HCT116 (cell line): ENCODE measurements at regions not wholly inside any gene's neighbourhood (a gene's known extent, or its start where the extent isn't known, plus 50 kb on each side); places are given as distances from the start of the nearest gene placed in this dataset.

Experiments used
- ATAC-seq: fragments of 200-7000 bp; cut with Tn5 transposase; 2 replicates; pipeline ENCODE4 v1.9.1; 2020; ENCODE audit warnings: mild to moderate bottlenecking, moderate library complexity
- BruUV-seq: library from RNA; stranded (reverse); fragments of 400-500 nt; replicated peaks from 2 replicates; lab custom pipeline; 2021; lab: Mats Ljungman, UMichigan
- CTCF ChIA-PET: fragments of 300-600 bp; sonication (Branson Sonifier 250); formaldehyde crosslinking; loops from one replicate; lab custom pipeline; 2021; ENCODE audit warnings: antibody characterized with exemption; lab: Charles Lee
- POLR2A ChIA-PET: fragments of 300-600, 350-600 bp; sonication (Branson Sonifier 250); formaldehyde crosslinking; loops from one replicate; lab custom pipeline; 2021; ENCODE audit warnings: antibody characterized with exemption; lab: Charles Lee
- RAD21 ChIA-PET, 2 experiments: fragments of 300-600 bp; sonication (Branson Sonifier 250); formaldehyde crosslinking; loops; one replicate each; lab custom pipeline; 2023; ENCODE audit warnings: low total read pairs in 2 of 2; ENCODE audit not compliant: uncharacterized antibody in 2 of 2, unreplicated experiment in 2 of 2, low non-redundant PET in 1 of 2; lab: Charles Lee
- DNase-seq: peaks from one replicate; pipeline ENCODE4 v3.0.0-alpha.2; 2010; ENCODE audit warnings: low read depth, low spot score
- H2AFZ ChIP-seq: fragments of 200-600 bp; shearing (Covaris generic), sonication (generic); 2 replicates; pipeline ENCODE4 v1.6.1; 2017; ENCODE audit warnings: low read depth, mixed run types, mixed read lengths, antibody characterized with exemption, low read length; ENCODE audit not compliant: poor library complexity, severe bottlenecking
- H3K27ac ChIP-seq: 2 replicates; pipeline ENCODE4 v1.5.1; 2012; ENCODE audit warnings: low read depth, low read length
- H3K27me3 ChIP-seq: fragments of 200-600 bp; sonication (generic); 2 replicates; pipeline ENCODE4 v1.6.1; 2016; ENCODE audit warnings: mixed run types, low read length, mixed read lengths; ENCODE audit not compliant: insufficient read depth
- H3K36me3 ChIP-seq, 2 experiments: fragments of 200-500 bp in 1 of 2; fragments of 200-600 bp in 1 of 2; sonication (Bioruptor generic) in 1 of 2; sonication (generic) in 1 of 2; 2 replicates each; pipeline versions ENCODE4 v1.5.1 to v1.6.1; 2014 to 2016; ENCODE audit warnings: low read length in 2 of 2, inconsistent platforms in 1 of 2, mixed read lengths in 1 of 2, mixed run types in 1 of 2; ENCODE audit not compliant: insufficient read depth in 2 of 2, control insufficient read depth in 1 of 2
- H3K4me1 ChIP-seq, 2 experiments: fragments of 200-600 bp in 1 of 2; sonication (generic) in 1 of 2; 2 replicates each; pipeline versions ENCODE4 v1.5.1 to v1.6.1; 2012 to 2017; ENCODE audit warnings: low read length in 2 of 2, inconsistent platforms in 1 of 2, mild to moderate bottlenecking in 1 of 2, mixed read lengths in 1 of 2, mixed run types in 1 of 2, moderate library complexity in 1 of 2; ENCODE audit not compliant: insufficient read depth in 2 of 2, control insufficient read depth in 1 of 2
- H3K4me2 ChIP-seq: fragments of 200-600 bp; sonication (generic); 2 replicates; pipeline ENCODE4 v1.6.1; 2017; ENCODE audit warnings: mixed run types, low read length, mixed read lengths
- H3K4me3 ChIP-seq, 2 experiments: fragments of 200-600 bp in 1 of 2; sonication (generic) in 1 of 2; replicated peaks in 1 of 2; 2 replicates each; pipeline ENCODE4 v1.5.1; 2011 to 2016; ENCODE audit warnings: low read length in 2 of 2, control low read depth in 1 of 2, low read depth in 1 of 2, mild to moderate bottlenecking in 1 of 2, mixed read lengths in 1 of 2, mixed run types in 1 of 2
- H3K79me2 ChIP-seq: fragments of 200-600 bp; sonication (generic); 2 replicates; pipeline ENCODE4 v1.6.1; 2017; ENCODE audit warnings: mild to moderate bottlenecking, mixed run types, low read length, moderate library complexity, mixed read lengths; ENCODE audit not compliant: insufficient read depth
- H3K9ac ChIP-seq: fragments of 200-600 bp; sonication (generic); 2 replicates; pipeline ENCODE4 v1.6.1; 2016; ENCODE audit warnings: low read length, mixed read lengths
- H3K9me2 ChIP-seq: fragments of 200-600 bp; sonication (generic), shearing (Covaris generic); 2 replicates; pipeline ENCODE4 v1.6.1; 2017; ENCODE audit warnings: mixed run types, mild to moderate bottlenecking, moderate library complexity; ENCODE audit not compliant: insufficient read depth
- H3K9me3 ChIP-seq, 2 experiments: fragments of 200-500 bp in 1 of 2; fragments of 200-600 bp in 1 of 2; sonication (Bioruptor generic) in 1 of 2; sonication (generic) in 1 of 2; 2 replicates each; pipeline ENCODE4 v1.6.1; 2014 to 2017; ENCODE audit warnings: low read length in 2 of 2, mixed read lengths in 2 of 2, inconsistent platforms in 1 of 2, low read depth in 1 of 2, mild to moderate bottlenecking in 1 of 2, mixed run types in 1 of 2, moderate library complexity in 1 of 2; ENCODE audit not compliant: control insufficient read depth in 1 of 2, insufficient read depth in 1 of 2
- H4K20me1 ChIP-seq: fragments of 200-600 bp; sonication (generic), shearing (Covaris generic); 2 replicates; pipeline ENCODE4 v1.6.1; 2017; ENCODE audit warnings: mixed run types, mild to moderate bottlenecking, moderate library complexity; ENCODE audit not compliant: insufficient read depth
- ATF3 ChIP-seq: IDR thresholded peaks from 2 replicates; pipeline ENCODE4 v1.6.1; 2012
- CBX3 ChIP-seq: IDR thresholded peaks from 2 replicates; pipeline ENCODE4 v1.6.1; 2012; ENCODE audit warnings: low read depth
- CEBPB ChIP-seq: IDR thresholded peaks from 2 replicates; pipeline ENCODE4 v1.6.1; 2012; ENCODE audit warnings: low read depth
- EGR1 ChIP-seq: IDR thresholded peaks from 2 replicates; pipeline ENCODE4 v1.6.1; 2012; ENCODE audit warnings: low read depth
- EZH2phosphoT487 ChIP-seq: fragments of 200-600 bp; IDR thresholded peaks from 2 replicates; pipeline ENCODE4 v1.6.1; 2018; ENCODE audit warnings: antibody characterized with exemption, borderline replicate concordance
- FOSL1 ChIP-seq: IDR thresholded peaks from 2 replicates; pipeline ENCODE4 v1.6.1; 2012; ENCODE audit warnings: low read depth
- JUND ChIP-seq: IDR thresholded peaks from 2 replicates; pipeline ENCODE4 v1.6.1; 2012
- MAX ChIP-seq: IDR thresholded peaks from 2 replicates; pipeline ENCODE4 v1.6.1; 2012
- SP1 ChIP-seq: IDR thresholded peaks from 2 replicates; pipeline ENCODE4 v1.6.1; 2012; ENCODE audit warnings: low read depth
- SRF ChIP-seq: IDR thresholded peaks from 2 replicates; pipeline ENCODE4 v1.6.1; 2012; ENCODE audit warnings: low read depth
- ZBTB33 ChIP-seq: IDR thresholded peaks from 2 replicates; pipeline ENCODE4 v1.6.1; 2011; ENCODE audit warnings: mild to moderate bottlenecking, low read length, moderate library complexity; ENCODE audit not compliant: insufficient replicate concordance; ENCODE audit errors: extremely low read depth
- ZFX ChIP-seq: fragments of 450-650 bp; IDR thresholded peaks from 2 replicates; pipeline ENCODE4 v1.6.1; 2017
- ZNF274 ChIP-seq: fragments of 200-500 bp; sonication (Bioruptor generic); IDR thresholded peaks from 2 replicates; pipeline ENCODE4 v1.6.1; 2014; ENCODE audit warnings: mild to moderate bottlenecking, low read depth, low read length, inconsistent platforms
- intact Hi-C: fragments of 100-400 bp; cut with micrococcal nuclease; formaldehyde crosslinking; loops from 2 replicates; pipeline ENCODE4 v1.10.0; 2022

GRCh38 chr4:153890761-153891160 is 101.9 kb upstream of the SFRP2 start:
- H3K9me2 ChIP-seq: peaks cover 7% of the 10 kb centered on the region; the same call in 1 of the 2 replicates
- RAD21 ChIA-PET: no interaction called here
- no peak for ATAC-seq
- H3K4me1 ChIP-seq: no peaks in the 10 kb centered on the region
- no peak for TF ChIP-seq MAX
- no peak for TF ChIP-seq CEBPB
- TF ChIP-seq FOSL1: no peak
- TF ChIP-seq SP1: no peak
- no peak for TF ChIP-seq CBX3
- TF ChIP-seq SRF: no peak
- TF ChIP-seq JUND: no peak
- TF ChIP-seq ZFX: no peak
- TF ChIP-seq ZBTB33: no peak
- no peak for TF ChIP-seq EGR1
- TF ChIP-seq EZH2phosphoT487: no peak
- TF ChIP-seq ZNF274: no peak
- TF ChIP-seq ATF3: no peak
- intact Hi-C loops: no loop called here
- no TSS peak for BruUV-seq
- no peaks in the 10 kb centered on the region for H3K36me3 ChIP-seq
- CTCF ChIA-PET: no interaction called here
- no peak overlapping the region for H3K9ac ChIP-seq
- POLR2A ChIA-PET: no interaction called here
- no peaks in the 10 kb centered on the region for H3K27me3 ChIP-seq
- H3K79me2 ChIP-seq: no peaks in the 10 kb centered on the region
- no peak overlapping the region for H2AFZ ChIP-seq
- H3K9me3 ChIP-seq: no peaks in the 10 kb centered on the region
- no peak overlapping the region for H3K27ac ChIP-seq
- no peaks in the 10 kb centered on the region for H4K20me1 ChIP-seq
- no peak overlapping the region for H3K4me2 ChIP-seq
- H3K4me3 ChIP-seq: no peak overlapping the region
- no peak for DNase-seq
